Activated CD4-positive, alpha-beta T cell treated with anti-CD3 and anti-CD28 coated beads, Interleukin-2, amount 50 U/mL, for 48 hours (primary cell): ENCODE measurements at regions not wholly inside any gene's neighbourhood (a gene's known extent, or its start where the extent isn't known, plus 50 kb on each side); places are given as distances from the start of the nearest gene placed in this dataset.

Source experiments
- DNase-seq, 2 experiments: peaks; one replicate each; pipeline ENCODE4 v3.0.0-alpha.2; 2020

DNA sequence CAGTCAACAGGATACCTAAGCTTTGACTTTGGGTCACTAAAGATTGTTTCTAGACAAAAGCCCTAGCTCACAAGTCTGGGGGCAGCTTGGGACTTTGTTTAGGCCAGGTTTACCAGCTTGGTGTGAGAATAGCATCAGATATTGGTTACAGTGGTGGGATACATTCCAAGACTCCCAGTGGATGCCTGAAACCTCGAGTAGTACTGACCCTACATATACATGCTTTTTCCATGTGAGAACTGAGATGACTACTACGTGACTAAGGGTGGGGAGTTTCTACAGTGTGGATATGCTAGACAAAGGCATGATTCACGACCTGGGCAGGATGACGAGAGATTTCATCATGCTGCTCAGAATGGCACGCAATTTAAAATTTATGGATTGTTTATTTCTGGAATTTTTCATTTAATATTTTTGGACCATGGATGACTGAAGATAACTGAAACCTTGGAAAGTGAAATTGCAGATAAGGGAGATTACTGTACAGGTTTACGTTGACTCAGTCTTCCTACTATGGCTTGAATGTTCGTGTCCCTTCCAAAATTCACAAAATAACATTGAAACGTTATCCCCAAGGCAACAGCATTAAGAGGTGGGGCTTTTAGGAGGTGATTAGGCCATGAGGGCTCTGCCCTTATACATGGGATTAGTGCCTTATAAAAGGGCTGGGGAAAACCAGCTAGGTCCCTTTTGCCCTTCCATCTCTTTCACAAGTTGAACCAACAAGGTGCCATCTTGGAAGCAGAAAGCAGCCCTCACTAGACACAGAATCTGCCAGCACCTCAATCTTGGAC, 50.2 kb upstream of the CTAGE1 start:
- DNase-seq = no peak

DNA sequence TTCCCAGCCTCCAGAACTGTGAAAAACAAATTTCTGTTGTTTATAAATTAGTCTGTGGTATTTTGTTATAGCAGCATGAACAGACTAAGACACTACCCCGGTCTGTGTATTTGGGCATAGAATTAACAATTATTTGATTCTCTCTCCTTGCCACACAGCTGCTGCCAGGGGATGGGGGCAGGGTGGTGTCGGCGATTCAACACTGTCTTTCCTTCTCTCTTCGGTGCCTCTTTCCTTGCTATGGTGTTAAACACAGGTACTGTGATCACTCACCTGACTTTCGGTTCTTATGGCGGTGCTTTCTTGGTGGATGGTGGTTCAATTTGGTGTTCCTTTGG, 50.8 kb upstream of the CTAGE1 start:
- DNase-seq = no peak

DNA sequence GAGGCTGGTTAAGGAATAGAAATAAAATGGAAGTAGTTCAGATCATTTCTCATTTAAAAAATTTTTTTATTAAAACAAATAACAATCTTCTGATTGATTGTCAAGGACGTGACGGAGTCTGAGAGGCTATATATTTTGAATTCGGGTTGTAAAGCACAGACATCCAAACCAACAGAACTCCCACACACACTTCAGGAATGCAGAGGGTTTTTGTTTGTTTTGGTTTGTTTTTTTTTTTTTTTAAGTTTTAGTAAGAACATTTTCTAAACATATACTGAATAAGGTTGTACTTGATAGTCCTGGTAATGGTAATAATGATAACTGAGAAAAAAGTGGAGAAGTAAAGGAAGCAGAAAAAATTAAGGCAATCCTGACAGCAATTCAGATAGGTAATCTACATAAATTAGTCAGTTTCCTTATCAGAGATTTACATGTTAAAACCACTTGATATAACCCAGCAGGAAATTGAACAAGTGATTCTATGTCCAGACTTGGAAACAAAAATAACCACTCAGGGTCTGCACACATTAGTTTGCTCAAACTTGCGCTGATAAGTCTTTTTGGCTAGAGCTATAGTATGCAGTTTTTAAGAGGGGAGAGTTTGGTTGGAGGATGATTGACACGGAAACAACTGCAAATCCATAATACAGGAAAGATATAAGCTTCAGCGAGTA, 51.5 kb upstream of the CTAGE1 start:
- no peak for DNase-seq

DNA sequence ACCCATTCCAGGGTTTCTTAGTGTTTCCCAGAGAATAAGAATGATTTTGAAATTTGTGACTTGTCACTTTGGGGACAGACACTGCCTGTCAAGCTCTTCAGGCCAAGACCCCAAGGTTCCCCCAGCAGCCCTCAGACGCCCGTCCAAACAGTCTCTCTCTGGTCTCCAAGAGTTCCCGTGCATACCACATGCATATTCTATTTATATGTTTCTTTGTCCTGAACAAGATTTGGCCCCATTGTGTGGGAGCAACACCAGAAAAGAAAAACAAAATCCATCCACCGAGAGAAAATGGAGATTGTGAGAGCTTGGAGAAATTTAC, 52.2 kb upstream of the CTAGE1 start:
- DNase-seq = no peak

DNA sequence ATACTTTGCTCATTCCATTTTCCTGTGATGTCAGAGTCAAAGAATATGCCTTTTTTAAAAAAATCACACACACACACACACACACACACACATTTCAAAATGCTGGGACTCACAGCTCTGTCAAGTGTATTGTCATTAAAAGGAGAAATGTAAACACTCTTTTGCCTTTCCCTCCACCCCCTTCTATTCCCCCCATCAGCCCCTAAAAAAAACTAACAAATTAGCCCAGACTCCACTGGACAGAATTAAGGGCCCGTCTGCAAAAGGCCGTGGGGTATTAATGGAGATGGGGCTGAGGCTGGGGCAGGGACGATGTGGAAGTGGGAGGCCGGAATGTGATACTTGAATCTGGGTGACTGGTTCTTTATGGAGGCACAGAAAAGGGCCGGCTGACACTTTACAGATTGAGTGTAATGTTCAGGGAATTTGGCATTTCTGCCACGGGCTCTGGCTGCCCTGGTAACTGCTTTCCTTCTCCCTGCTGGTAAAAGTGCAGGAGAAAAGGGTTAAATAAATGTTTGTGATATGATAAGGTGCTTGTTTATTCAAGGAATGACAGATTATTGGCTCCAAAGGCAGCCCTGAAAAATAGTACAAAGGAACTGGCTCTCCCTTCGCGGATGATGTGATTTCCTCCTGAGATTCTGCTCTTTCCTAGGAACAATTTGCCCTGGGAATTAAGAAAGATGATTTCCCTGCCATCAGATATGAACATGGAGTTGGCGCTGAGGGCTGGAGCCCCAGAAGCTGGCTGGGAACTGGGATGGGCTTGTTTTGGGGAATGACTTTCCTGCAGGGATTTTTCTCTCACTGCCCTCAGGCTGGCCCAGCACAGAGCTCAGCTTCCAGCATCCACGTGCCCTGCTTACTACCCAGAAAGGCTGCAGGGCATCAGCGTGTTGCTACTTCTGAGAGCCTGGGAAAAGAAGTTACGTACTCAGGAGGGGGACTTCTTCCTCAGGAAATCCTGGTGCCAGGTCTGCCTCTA, 52.8 kb upstream of the CTAGE1 start:
- no peak for DNase-seq

DNA sequence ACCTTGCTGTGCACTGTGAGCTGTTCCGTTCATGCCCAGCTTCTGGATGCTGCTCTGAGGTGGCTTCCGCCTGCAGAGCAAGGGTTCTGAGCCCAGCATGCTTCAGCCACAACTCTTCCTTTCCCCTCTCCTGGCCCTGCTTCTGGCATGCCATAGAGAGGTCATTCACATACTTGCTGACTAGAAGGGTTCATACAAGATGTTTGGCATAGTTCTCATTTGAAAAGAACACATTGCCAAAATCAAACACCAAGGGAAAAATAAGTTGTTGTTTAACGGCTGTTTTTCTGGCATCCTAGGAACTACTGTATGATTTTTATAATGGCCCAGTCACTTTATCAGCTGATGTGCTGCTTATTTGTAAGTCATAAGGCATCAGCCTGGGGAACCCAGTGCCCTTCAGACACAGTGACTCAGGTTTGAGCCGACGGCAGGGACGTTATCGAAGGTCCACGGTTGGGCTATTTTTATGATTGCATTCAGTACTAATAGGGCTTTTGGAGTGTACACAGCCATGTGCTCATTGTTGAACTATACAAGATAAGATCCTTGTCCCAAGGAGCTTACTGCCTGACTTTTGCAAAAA, 53.9 kb upstream of the CTAGE1 start:
- DNase-seq = no peak

DNA sequence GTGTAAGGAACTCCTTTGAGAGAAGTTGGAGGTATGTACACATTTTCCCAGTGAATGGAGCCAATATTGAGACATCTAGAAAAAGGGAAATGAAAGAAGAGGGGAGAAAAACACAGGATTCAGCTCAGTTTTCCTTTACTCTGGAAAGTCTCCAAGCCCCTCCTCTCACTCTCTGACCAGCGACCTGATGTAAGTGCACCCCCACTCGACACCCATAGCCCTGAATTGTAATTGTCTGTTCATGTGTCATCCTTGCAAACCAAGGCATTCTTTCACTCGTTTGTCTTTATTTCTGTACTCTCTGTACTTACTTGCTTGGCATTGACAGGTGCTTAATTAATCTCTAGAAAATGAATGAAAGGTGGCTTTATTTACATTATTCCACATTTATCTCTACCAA, 55.7 kb upstream of the CTAGE1 start:
- no peak for DNase-seq

DNA sequence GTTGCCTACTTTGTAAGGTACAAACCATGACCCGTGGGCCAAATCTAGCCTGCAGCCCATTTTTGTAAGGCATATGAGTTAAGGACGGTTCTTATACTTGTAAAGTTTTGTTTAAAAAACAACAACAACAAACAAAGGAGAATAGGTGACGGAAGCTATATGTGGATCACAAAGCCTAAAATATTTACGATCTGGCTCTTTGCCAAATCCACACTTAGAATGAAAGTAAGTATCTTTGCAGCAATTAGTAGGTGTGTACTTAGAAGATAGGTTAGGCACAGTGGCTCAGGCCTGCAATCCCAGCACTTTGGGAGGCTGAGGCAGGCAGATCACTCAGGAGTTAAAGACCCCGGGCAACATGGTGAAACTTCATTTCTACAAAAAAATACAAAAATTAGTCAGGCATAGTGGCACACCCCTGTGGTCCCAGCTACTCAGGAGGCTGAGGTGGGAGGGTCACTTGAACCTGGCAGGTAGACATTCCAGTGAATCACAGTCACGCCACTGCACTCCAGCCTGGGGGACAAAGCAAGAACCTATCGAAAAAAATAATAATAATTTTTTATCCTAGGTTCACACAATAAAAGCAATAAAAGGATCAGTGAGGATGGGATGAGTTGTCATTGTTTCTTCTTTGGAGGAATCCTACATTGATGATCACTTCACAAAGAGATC, 57.8 kb upstream of the CTAGE1 start:
- DNase-seq = no peak

DNA sequence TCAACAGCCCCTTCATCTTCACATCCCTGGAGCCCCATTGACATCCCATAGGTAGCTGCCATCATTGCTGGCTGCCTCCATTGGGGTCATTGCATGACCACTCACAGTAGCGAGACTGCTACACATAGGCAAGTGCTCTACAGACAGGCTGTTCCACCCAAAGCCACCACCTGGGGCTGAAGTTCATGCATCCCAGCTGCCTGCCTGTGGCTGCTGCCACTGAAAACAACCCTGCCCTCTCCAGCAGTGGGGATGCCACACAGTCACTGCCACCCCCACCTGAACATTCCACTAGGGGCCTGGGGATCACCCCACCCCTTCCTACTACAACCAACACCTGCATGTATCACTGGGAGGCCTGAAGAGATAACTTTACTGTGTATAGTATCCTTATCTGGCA, 59.5 kb upstream of the CTAGE1 start:
- no peak for DNase-seq

DNA sequence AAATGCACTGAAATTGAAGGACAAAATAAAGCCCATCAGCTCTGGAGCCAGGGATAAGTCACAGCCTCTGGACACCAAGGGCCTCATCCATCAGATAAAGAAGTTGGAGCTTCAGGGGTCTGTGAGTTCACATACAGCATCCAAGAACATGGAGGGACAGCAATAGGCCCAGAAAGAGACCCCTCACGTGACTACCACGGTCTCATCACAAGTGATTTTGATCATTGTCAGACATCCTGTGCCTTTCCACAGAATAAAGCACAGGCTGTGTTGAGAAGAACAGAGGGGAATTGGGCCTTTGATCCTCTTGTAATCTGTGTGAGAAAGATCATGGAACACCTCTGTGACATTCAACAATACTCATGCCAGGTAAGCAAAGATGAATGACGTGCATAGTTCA, 65.2 kb upstream of the CTAGE1 start:
- no peak for DNase-seq

DNA sequence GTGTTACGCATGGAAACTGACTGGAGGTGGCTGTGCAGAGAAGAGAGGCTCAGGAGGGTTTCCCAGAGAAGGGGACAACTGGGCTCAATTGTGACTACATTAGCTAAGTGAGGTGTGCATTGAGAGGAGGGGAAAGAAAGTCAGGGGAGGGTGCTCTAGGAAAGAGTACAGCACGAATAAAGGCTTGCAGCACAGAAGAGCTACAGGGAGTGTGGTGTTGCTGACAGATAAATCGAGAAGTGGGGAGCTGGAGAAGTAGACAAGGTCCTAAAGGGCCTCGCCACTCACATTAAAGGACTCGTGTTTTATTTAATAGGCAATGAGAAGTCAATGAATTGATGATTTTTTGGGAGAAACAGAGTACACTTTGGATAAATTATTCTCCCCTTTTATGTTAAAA, 65.7 kb upstream of the CTAGE1 start:
- no peak for DNase-seq

DNA sequence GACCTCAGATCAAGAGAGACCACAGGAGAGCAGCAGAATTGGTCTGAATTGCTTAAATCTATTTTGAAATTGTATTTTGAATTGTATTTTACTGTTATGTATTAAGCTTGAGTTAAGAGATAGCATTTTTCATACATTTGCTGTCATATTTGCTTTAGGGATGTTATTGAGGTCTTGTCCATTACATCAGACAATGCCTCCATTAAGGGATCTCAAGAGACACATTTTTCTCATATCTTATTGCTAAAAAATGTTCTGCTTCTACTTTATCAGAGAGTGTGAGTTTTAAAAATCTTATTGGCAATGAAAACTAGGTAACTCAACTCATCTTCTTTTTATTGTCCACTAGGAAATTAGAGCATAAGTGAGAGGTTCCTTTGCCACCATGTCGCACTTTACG, 66.8 kb upstream of the CTAGE1 start:
- no peak for DNase-seq

DNA sequence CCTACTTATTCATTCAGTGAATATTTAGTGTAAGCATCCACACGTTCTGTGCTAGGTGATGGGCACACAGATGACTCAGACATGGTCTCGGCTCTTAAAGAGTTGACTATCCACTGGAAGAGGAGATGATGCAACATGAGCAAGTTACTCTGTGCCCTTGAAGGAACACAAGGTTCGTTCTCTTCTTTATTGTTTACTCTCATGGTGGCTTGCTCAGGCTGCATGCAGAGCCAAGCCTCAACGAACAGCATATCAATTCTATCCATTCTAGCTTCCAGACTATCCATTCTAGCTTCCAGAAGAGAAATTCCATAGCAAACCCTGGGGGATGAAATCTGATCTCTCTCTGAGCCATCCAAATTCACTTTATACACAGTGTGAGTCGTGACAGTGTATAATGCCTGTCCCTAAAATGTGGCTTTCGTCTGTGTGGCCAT, 68.1 kb upstream of the CTAGE1 start:
- no peak for DNase-seq

DNA sequence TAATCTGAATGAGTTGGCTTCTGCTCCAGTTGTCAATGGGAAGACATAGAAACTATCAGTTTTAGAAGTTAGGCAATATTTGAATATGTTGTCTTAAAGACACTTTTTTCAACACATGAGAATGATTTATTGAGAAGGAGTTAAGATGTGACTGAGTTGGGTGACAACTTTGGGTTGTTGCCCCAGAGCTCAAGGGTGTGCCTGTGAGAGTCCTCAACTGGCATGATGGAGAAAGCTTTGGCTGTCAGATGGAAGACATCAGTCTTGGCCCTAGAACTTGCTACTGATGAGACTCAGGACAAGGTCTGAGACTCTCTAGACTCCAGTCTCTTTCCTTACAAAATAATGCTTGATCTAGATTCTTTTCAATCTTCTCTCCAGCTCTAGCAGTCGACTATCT, 69.0 kb upstream of the CTAGE1 start:
- no peak for DNase-seq

DNA sequence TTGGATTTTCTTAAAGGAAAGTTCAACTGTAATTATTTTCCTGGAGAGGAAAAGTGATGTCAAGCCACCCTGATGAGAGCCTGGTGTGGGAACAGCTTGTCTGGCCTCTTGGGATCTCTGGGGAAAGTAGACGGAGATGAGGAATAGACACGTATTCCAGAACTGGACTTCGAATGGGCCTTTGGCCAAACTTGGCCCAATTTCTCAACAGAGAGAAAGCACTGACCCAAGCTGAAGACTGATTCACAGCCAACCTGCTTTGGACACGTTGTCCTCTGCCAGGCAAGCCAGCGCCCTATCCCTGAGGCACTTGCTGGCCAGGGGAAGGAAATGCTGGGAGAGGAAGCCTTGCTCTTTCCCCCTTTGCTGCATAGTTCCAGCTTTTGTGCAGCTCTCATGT, 70.8 kb upstream of the CTAGE1 start:
- no peak for DNase-seq

DNA sequence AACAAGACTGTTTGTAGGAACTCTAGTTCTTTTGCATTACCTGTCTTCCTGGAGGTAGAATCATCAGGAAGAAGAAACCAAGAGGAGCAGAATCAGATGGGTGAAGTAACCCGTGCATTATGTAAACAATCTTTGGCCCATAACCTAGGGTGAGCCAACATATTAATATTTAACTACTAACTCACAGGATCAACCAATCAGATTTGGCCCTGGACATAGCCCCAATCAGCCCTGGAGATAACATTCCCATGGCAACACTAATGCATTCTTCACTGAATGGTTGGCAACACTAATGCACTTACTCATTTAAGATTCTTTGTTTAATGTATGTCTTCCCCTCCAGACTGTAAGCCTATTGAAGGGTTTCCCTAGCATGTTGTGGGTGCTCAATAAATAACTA, 72.0 kb upstream of the CTAGE1 start:
- DNase-seq = no peak

DNA sequence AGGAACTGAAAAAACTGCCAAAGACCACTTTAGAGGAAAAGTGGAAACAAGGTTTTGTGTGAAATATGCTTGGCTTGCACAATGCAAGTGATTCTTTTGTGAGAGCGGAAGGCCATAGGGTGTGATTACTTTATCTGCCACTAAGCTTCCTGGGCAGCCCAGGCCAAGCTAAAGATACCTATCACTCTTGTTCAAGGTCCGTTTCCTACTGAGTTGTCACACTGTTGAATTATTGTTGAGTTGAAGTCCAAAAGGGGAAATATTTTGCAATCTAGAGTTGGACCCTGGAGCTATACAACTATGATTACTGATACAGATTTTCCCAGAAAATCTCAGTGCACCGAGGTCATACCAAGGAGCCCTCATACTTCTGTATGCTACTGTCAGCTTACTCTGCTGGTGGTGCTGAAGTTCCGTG, 72.7 kb upstream of the CTAGE1 start:
- DNase-seq = no peak

DNA sequence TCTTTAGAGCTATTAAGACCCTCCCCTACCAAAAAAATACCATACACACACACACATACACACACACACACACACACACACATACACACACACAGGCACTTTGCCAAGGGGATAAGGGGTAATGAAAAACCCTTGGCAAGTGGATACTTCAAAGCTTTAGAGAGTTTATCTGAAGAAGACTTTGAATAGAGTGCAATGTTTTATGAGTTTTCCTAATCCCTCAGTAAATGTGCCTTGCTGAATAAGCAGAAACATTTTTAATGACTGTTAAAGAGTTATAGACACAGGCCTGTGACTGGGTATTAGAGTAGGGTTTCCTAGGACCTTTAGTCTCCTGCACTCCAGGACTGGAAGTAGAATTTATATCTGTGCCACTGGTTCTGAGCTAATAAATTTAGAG, 75.5 kb upstream of the CTAGE1 start:
- DNase-seq = no peak

DNA sequence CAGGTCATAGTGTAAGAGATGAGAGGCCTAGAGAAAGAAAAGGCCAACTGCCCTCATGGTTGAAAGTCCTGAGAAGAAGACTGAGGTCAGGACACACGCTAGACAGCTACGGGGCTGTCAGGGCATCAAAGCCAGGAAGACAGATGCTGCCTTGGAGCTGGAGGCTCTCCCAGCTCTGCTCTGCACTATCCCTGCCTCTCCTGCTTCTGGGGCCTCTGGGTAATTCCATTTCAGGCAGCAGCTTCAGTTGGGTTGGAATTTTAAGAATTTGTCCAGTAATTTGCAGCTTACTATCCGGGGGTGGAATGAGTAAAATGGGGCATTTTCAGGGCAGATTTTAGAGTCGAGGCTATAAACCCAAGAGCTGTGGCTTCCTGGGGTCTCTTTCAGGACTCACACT, 76.2 kb upstream of the CTAGE1 start:
- no peak for DNase-seq

DNA sequence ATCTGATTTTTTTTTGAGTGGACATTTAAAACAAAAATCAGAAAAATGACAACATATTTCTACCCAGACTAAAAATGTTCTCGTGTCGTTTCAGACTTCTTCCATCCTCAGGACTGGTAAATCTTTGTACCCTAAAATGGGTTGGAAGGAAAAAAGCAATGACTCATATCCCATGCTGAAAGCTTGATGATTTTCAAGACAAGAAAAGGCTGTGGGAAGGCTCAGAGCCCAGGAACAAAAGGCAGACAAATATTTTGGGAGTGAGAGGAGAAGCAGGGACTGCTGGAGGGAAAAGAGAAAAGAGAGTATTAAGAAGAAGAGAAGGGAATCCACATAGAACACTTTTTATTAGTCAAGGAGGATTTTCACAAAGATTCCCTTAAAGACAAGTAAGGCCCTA, 77.1 kb upstream of the CTAGE1 start:
- no peak for DNase-seq

DNA sequence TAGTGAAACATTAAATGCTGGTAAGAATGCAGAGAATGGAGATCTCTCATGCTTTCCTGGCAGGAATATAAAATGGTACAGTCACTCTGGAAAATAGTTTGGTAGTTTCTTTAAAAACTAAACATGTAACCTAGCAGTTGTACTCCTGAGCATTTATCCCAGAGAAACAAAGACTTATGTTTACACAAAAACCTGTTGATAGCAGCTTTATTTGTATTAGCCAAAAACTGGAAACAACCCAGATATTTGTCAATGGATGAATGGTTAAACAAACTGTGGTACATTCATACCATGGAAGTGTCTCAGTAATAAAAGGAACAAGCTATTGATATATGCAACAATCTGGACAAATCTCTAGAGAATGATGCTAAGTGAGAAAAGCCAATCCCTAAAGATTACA, 81.7 kb upstream of the CTAGE1 start:
- DNase-seq = no peak

DNA sequence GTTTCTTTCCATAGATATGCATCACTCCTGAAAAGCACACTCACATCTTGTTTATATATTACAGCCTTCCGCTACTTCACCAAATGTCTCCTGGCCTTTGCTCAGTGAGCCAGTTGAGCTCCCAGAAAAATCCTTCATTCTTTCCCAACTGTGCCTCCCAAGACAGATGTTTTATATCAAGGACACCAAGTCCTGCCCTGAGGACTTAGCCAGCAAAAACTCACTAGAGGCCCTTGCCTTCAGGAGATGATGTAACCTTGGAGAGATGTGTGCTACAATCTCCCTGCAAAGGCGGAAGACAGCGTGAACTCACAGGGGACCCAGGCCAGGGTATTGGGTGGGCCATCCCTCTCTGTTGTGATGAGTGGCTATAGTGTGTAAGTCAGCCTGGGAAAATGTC, 86.1 kb upstream of the CTAGE1 start:
- DNase-seq = no peak
